Parathyroid adenoma (tissue), 2 donors: ENCODE measurements at regions not wholly inside any gene's neighbourhood (a gene's known extent, or its start where the extent isn't known, plus 50 kb on each side); places are given as distances from the start of the nearest gene placed in this dataset.

ENCODE experiments used
- H2AFZ ChIP-seq: fragments of 300-600 bp; sonication (generic); one replicate; pipeline ENCODE4 v1.7.0; 2017; ENCODE audit warnings: antibody characterized with exemption, mild to moderate bottlenecking
- H3K27ac ChIP-seq: fragments of 300-600 bp; sonication (generic); one replicate; pipeline ENCODE4 v1.7.0; 2017
- H3K27me3 ChIP-seq: fragments of 300-600 bp; sonication (generic); one replicate; pipeline ENCODE4 v1.7.0; 2017; ENCODE audit warnings: low read length; ENCODE audit not compliant: control insufficient read depth, insufficient read depth
- H3K36me3 ChIP-seq: fragments of 300-600 bp; sonication (generic); one replicate; pipeline ENCODE4 v1.7.0; 2017; ENCODE audit warnings: low read length; ENCODE audit not compliant: control insufficient read depth, insufficient read depth
- H3K4me1 ChIP-seq: fragments of 300-600 bp; sonication (generic); one replicate; pipeline ENCODE4 v1.7.0; 2017; ENCODE audit warnings: control low read depth
- H3K4me2 ChIP-seq: fragments of 300-600 bp; sonication (generic); one replicate; pipeline ENCODE4 v1.7.0; 2017; ENCODE audit warnings: low read length
- H3K4me3 ChIP-seq: fragments of 300-600 bp; sonication (generic); one replicate; pipeline ENCODE4 v1.7.0; 2017; ENCODE audit warnings: low read depth, low read length
- H3K79me2 ChIP-seq: fragments of 300-600 bp; sonication (generic); one replicate; pipeline ENCODE4 v1.7.0; 2017; ENCODE audit warnings: control low read depth
- H3K9ac ChIP-seq: fragments of 300-600 bp; sonication (generic); one replicate; pipeline ENCODE4 v1.7.0; 2017; ENCODE audit warnings: mild to moderate bottlenecking
- H3K9me3 ChIP-seq: fragments of 300-600 bp; sonication (generic); one replicate; pipeline ENCODE4 v1.7.0; 2017; ENCODE audit warnings: low read length; ENCODE audit not compliant: control insufficient read depth
- TF ChIP-seq, protein P1 (sequence below): fragments of 300-600 bp; sonication (generic); IDR thresholded peaks from one replicate; pipeline ENCODE4 v1.7.0; 2017; ENCODE audit warnings: antibody characterized with exemption, mild to moderate bottlenecking
- donor health status: primary hyperparathyroidism.

- Histone ChIP-seq H3K36me3 (no peaks in the 10 kb centered on the region), H3K27me3 (no peaks in the 10 kb centered on the region), H3K4me2 (no peak overlapping the region), H3K9me3 (no peaks in the 10 kb centered on the region), H2AFZ (no peak overlapping the region), H3K9ac (no peak overlapping the region), H3K79me2 (no peaks in the 10 kb centered on the region), H3K4me3 (no peak overlapping the region), H3K27ac (no peak overlapping the region), H3K4me1 (no peaks in the 10 kb centered on the region)
- TF ChIP-seq, protein P1, sequence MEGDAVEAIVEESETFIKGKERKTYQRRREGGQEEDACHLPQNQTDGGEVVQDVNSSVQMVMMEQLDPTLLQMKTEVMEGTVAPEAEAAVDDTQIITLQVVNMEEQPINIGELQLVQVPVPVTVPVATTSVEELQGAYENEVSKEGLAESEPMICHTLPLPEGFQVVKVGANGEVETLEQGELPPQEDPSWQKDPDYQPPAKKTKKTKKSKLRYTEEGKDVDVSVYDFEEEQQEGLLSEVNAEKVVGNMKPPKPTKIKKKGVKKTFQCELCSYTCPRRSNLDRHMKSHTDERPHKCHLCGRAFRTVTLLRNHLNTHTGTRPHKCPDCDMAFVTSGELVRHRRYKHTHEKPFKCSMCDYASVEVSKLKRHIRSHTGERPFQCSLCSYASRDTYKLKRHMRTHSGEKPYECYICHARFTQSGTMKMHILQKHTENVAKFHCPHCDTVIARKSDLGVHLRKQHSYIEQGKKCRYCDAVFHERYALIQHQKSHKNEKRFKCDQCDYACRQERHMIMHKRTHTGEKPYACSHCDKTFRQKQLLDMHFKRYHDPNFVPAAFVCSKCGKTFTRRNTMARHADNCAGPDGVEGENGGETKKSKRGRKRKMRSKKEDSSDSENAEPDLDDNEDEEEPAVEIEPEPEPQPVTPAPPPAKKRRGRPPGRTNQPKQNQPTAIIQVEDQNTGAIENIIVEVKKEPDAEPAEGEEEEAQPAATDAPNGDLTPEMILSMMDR: no peak
Observed at GRCh38 chr5:57094753-57095683, 78.8 kb upstream of the GPBP1 start.

DNA sequence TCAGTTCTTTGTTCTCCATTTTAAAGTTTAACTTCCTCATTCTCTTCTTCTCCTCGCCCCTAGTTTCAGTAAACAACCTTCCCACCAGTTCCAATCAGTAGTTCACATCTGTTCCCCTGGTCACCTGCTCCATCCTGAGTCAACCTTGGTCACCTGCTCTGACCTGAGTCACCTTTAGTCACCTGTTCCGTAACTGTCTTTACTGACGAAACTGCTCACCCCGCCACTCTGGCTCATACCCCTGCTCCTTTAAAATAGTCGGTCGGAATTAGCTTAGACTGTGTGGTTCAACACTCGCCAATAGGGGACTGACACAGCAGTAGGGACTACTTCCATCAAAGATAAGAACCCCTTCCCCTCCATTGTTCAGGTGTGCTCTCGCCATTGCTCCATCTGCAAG is 76.3 kb upstream of the GPBP1 start:
- Histone ChIP-seq H3K36me3 (no peaks in the 10 kb centered on the region), H3K79me2 (no peaks in the 10 kb centered on the region), H3K4me1 (no peaks in the 10 kb centered on the region), H2AFZ (no peak overlapping the region), H3K27ac (no peak overlapping the region), H3K9ac (no peak overlapping the region), H3K4me2 (no peak overlapping the region), H3K9me3 (no peaks in the 10 kb centered on the region), H3K27me3 (no peaks in the 10 kb centered on the region), H3K4me3 (no peak overlapping the region)
- TF ChIP-seq, protein P1: no peak

- Histone ChIP-seq H3K27me3 (no peaks in the 10 kb centered on the region), H3K4me2 (no peak overlapping the region), H3K4me1 (no peaks in the 10 kb centered on the region), H3K9me3 (no peaks in the 10 kb centered on the region), H3K27ac (no peak overlapping the region), H2AFZ (no peak overlapping the region), H3K9ac (no peak overlapping the region), H3K79me2 (no peaks in the 10 kb centered on the region), H3K4me3 (no peak overlapping the region), H3K36me3 (no peaks in the 10 kb centered on the region)
- TF ChIP-seq, protein P1: no peak
Observed at GRCh38 chr5:57102189-57102904, 71.5 kb upstream of the GPBP1 start.

GRCh38 chr5:57102905-57103255 is 71.0 kb upstream of the GPBP1 start:
- Histone ChIP-seq H3K9ac (no peak overlapping the region), H3K79me2 (no peaks in the 10 kb centered on the region), H3K27me3 (no peaks in the 10 kb centered on the region), H3K4me2 (no peak overlapping the region), H3K9me3 (no peaks in the 10 kb centered on the region), H3K27ac (no peak overlapping the region), H3K4me3 (no peak overlapping the region), H2AFZ (no peak overlapping the region), H3K4me1 (no peaks in the 10 kb centered on the region), H3K36me3 (no peaks in the 10 kb centered on the region)
- TF ChIP-seq, protein P1: no peak
